GM12878 (cell line): ENCODE measurements at regions not wholly inside any gene's neighbourhood (a gene's known extent, or its start where the extent isn't known, plus 50 kb on each side); places are given as distances from the start of the nearest gene placed in this dataset.

ENCODE experiments used
- ATAC-seq: fragments of 200-7000 bp; cut with Tn5 transposase; 3 replicates; pipeline ENCODE4 v1.9.1; 2020; ENCODE audit warnings: mild to moderate bottlenecking, moderate library complexity
- BruUV-seq: library from RNA; stranded (reverse); fragments of 400-500 nt; replicated peaks from 2 replicates; lab custom pipeline; 2021; lab: Mats Ljungman, UMichigan
- CTCF ChIA-PET: fragments of 300-600 bp; sonication (Branson Sonifier 250); formaldehyde crosslinking; extraction: SDS; loops from one replicate; lab custom pipeline; 2021; ENCODE audit warnings: inconsistent platforms; lab: Yijun Ruan, JAX
- POLR2A ChIA-PET: fragments of 350-600 bp; formaldehyde crosslinking; extraction: SDS; loops from one replicate; lab custom pipeline; 2021; ENCODE audit warnings: inconsistent platforms; lab: Charles Lee
- RAD21 ChIA-PET: fragments of 300-600 bp; sonication (Branson Sonifier 250); formaldehyde crosslinking; loops from one replicate; lab custom pipeline; 2023; ENCODE audit warnings: antibody characterized with exemption; ENCODE audit not compliant: unreplicated experiment; lab: Charles Lee
- SMC1A ChIA-PET: fragments of 300-600 bp; sonication (Branson Sonifier 250); formaldehyde crosslinking; loops from one replicate; lab custom pipeline; 2023; ENCODE audit not compliant: unreplicated experiment, uncharacterized antibody; lab: Charles Lee
- DNase-seq: peaks from one replicate; pipeline ENCODE4 v3.0.0-alpha.2; 2011; ENCODE audit warnings: low read depth, low spot score
- FAIRE-seq: peaks from 3 replicates; lab custom pipeline; 2011; peaks lifted over from hg19 to GRCh38; lab: Jason Lieb, UNC
- H2AFZ ChIP-seq: 2 replicates; pipeline ENCODE4 v1.6.0; 2011; ENCODE audit warnings: low read depth, low read length, control low read depth; ENCODE audit not compliant: control insufficient read depth
- H3K27ac ChIP-seq: 2 replicates; pipeline ENCODE4 v1.5.1; 2011; ENCODE audit warnings: control low read depth; ENCODE audit not compliant: control insufficient read depth, insufficient read depth
- H3K27me3 ChIP-seq, 2 experiments: replicated peaks in 1 of 2; 2 replicates each; pipeline versions ENCODE4 v1.6.0 to v1.6.1; 2011; ENCODE audit warnings: low read length in 1 of 2; ENCODE audit not compliant: control insufficient read depth in 2 of 2, insufficient read depth in 2 of 2
- H3K36me3 ChIP-seq, 2 experiments: 2 replicates each; pipeline ENCODE4 v1.5.1; 2011; ENCODE audit warnings: low read length in 1 of 2; ENCODE audit not compliant: control insufficient read depth in 2 of 2, insufficient read depth in 2 of 2
- H3K4me1 ChIP-seq: 2 replicates; pipeline ENCODE4 v1.6.1; 2011; ENCODE audit warnings: mild to moderate bottlenecking, low read length, moderate library complexity, mixed read lengths; ENCODE audit not compliant: control insufficient read depth, insufficient read depth
- H3K4me2 ChIP-seq: 2 replicates; pipeline ENCODE4 v1.6.0; 2011; ENCODE audit warnings: control low read depth; ENCODE audit not compliant: control insufficient read depth, insufficient read depth
- H3K4me3 ChIP-seq: fragments of 200-600 bp; sonication (generic); 2 replicates; pipeline ENCODE4 v1.5.1; 2016
- H3K79me2 ChIP-seq: 2 replicates; pipeline ENCODE4 v1.6.0; 2011; ENCODE audit warnings: low read length; ENCODE audit not compliant: control insufficient read depth, insufficient read depth
- H3K9ac ChIP-seq: 2 replicates; pipeline ENCODE4 v1.8.0; 2011; ENCODE audit warnings: low read length, control low read depth, mixed read lengths; ENCODE audit not compliant: control insufficient read depth, insufficient read depth
- H3K9me3 ChIP-seq: replicated peaks from 3 replicates; pipeline ENCODE4 v1.5.1; 2011; ENCODE audit warnings: mild to moderate bottlenecking, low read length; ENCODE audit not compliant: control insufficient read depth, insufficient read depth
- H4K20me1 ChIP-seq: 2 replicates; pipeline ENCODE4 v1.6.0; 2011; ENCODE audit not compliant: control insufficient read depth, insufficient read depth
- BHLHE40 ChIP-seq, 2 experiments: fragments of 450-650 bp in 1 of 2; IDR thresholded peaks; 2 replicates each; pipeline ENCODE4 v1.6.1; 2011 to 2017; ENCODE audit warnings: low read depth in 2 of 2, borderline replicate concordance in 1 of 2, improper control_type of control experiment in 1 of 2, low read length in 1 of 2, mild to moderate bottlenecking in 1 of 2
- EED ChIP-seq: sonication (generic); IDR thresholded peaks from 2 replicates; pipeline ENCODE4 v1.6.1; 2016; ENCODE audit warnings: antibody characterized with exemption, low read depth
- HDGF ChIP-seq: fragments of 450-650 bp; IDR thresholded peaks from 2 replicates; pipeline ENCODE4 v1.6.1; 2016; ENCODE audit warnings: antibody characterized with exemption
- IKZF2 ChIP-seq, 2 experiments: fragments of 450-650 bp; IDR thresholded peaks; 2 replicates each; pipeline ENCODE4 v1.6.1; 2017; ENCODE audit warnings: mild to moderate bottlenecking in 2 of 2, moderate library complexity in 2 of 2
- MXI1 ChIP-seq: fragments of 150-350 bp; IDR thresholded peaks from 2 replicates; pipeline ENCODE4 v1.6.1; 2011; ENCODE audit warnings: low read depth, mild to moderate bottlenecking, inconsistent platforms, low read length, improper control_type of control experiment
- NKRF ChIP-seq: fragments of 450-650 bp; conservative IDR thresholded peaks from 2 replicates; pipeline ENCODE4 v1.6.1; 2017; ENCODE audit warnings: mild to moderate bottlenecking, moderate library complexity
- NR2C1 ChIP-seq: fragments of 450-650 bp; IDR thresholded peaks from 2 replicates; pipeline ENCODE4 v1.6.1; 2017; ENCODE audit warnings: antibody characterized with exemption, mild to moderate bottlenecking, moderate library complexity
- RAD51 ChIP-seq: fragments of 450-650 bp; IDR thresholded peaks from 2 replicates; pipeline ENCODE4 v1.6.1; 2016; ENCODE audit warnings: moderate library complexity, mild to moderate bottlenecking, inconsistent platforms
- RB1 ChIP-seq: fragments of 450-650 bp; formaldehyde crosslinking; IDR thresholded peaks from 2 replicates; pipeline ENCODE4 v1.6.1; 2017; ENCODE audit warnings: mild to moderate bottlenecking, borderline replicate concordance
- SMC3 ChIP-seq: IDR thresholded peaks from 2 replicates; pipeline ENCODE4 v1.6.1; 2011; ENCODE audit warnings: low read length, improper control_type of control experiment, borderline replicate concordance
- SP1 ChIP-seq: IDR thresholded peaks from one replicate; pipeline ENCODE4 v1.6.1; 2011; ENCODE audit warnings: low read depth, low read length
- SUPT20H ChIP-seq: IDR thresholded peaks from 2 replicates; pipeline ENCODE4 v1.6.1; 2011; ENCODE audit warnings: low read depth, mild to moderate bottlenecking, low read length, moderate library complexity, borderline replicate concordance; ENCODE audit not compliant: control insufficient read depth
- WRNIP1 ChIP-seq: IDR thresholded peaks from 2 replicates; pipeline ENCODE4 v1.6.1; 2011; ENCODE audit warnings: low read depth, low read length, improper control_type of control experiment, borderline replicate concordance
- WGBS: methylation state at CpG from one replicate; pipeline ENCODE4 v1.1.6; 2016; ENCODE audit warnings: low lambda C conversion rate; ENCODE audit not compliant: insufficient replicate concordance, insufficient coverage; ENCODE audit errors: missing lambda C conversion rate; 5-methylcytosine and 5-hydroxymethylcytosine counted together
- in situ Hi-C: fragments of 300-500 bp; cut with MboI; formaldehyde crosslinking; loops from 9 replicates; pipeline ENCODE4 v1.14.3; 2018; ENCODE audit warnings: mixed read lengths
- intact Hi-C: fragments of 100-400 bp; cut with micrococcal nuclease; formaldehyde crosslinking; loops from one replicate; pipeline ENCODE4 v1.14.2; 2022; ENCODE audit not compliant: unreplicated experiment
- TF ChIP-seq, protein P1 (sequence below): IDR thresholded peaks from 2 replicates; pipeline ENCODE4 v1.6.1; 2011; ENCODE audit warnings: borderline replicate concordance, low read depth, mild to moderate bottlenecking, moderate library complexity, low read length; ENCODE audit not compliant: insufficient read depth, poor library complexity, severe bottlenecking
- TF ChIP-seq, protein P2 (sequence below): IDR thresholded peaks from 2 replicates; pipeline ENCODE4 v1.6.1; 2012; ENCODE audit warnings: low read length, inconsistent platforms

- Histone ChIP-seq H3K9ac (no peak overlapping the region), H3K4me1 (no peaks in the 10 kb centered on the region), H3K4me2 (no peak overlapping the region), H4K20me1 (no peaks in the 10 kb centered on the region), H3K27ac (no peak overlapping the region), H3K27me3 (no peaks in the 10 kb centered on the region), H2AFZ (no peak overlapping the region), H3K79me2 (no peaks in the 10 kb centered on the region), H3K9me3 (no peaks in the 10 kb centered on the region), H3K36me3 (no peaks in the 10 kb centered on the region), H3K4me3 (no peak overlapping the region)
- in situ Hi-C loops = no loop called here
- ChIA-PET RAD21 (no interaction called here), SMC1A (no interaction called here), CTCF (no interaction called here), POLR2A (no interaction called here)
- TF ChIP-seq EED = no peak
- no peak for TF ChIP-seq SP1
- TF ChIP-seq RAD51 = no peak
- no peak for TF ChIP-seq HDGF
- TF ChIP-seq, protein P1, sequence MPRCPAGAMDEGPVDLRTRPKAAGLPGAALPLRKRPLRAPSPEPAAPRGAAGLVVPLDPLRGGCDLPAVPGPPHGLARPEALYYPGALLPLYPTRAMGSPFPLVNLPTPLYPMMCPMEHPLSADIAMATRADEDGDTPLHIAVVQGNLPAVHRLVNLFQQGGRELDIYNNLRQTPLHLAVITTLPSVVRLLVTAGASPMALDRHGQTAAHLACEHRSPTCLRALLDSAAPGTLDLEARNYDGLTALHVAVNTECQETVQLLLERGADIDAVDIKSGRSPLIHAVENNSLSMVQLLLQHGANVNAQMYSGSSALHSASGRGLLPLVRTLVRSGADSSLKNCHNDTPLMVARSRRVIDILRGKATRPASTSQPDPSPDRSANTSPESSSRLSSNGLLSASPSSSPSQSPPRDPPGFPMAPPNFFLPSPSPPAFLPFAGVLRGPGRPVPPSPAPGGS = no peak
- ATAC-seq (peak; percentile 36; the same call in 1 of the 3 replicates), DNase-seq (no peak), FAIRE-seq (no peak)
- 9% methylated on average over 8 of the region's 8 CpGs for WGBS
- intact Hi-C loops = no loop called here
- BruUV-seq = no TSS peak
Measured at GRCh38 chr16:55126456-55126855, 195.8 kb downstream of the IRX5 start.

GRCh38 chr16:55130456-55130855 lies 193.5 kb upstream of the IRX6 start:
- ATAC-seq = no peak
- H3K4me2 ChIP-seq = no peak overlapping the region
- SMC1A ChIA-PET = no interaction called here
- no peak overlapping the region for H3K27ac ChIP-seq
- WGBS = 22% methylated on average over 12 of the region's 12 CpGs
- no peak overlapping the region for H2AFZ ChIP-seq
- H3K36me3 ChIP-seq = no peaks in the 10 kb centered on the region
- H3K9me3 ChIP-seq = no peaks in the 10 kb centered on the region
- CTCF ChIA-PET = no interaction called here
- intact Hi-C loops = no loop called here
- H3K27me3 ChIP-seq = no peaks in the 10 kb centered on the region
- RAD21 ChIA-PET = no interaction called here
- no peak overlapping the region for H3K9ac ChIP-seq
- no peak for DNase-seq
- POLR2A ChIA-PET = no interaction called here
- in situ Hi-C loops = no loop called here
- no peaks in the 10 kb centered on the region for H4K20me1 ChIP-seq
- BruUV-seq = no TSS peak
- no peak for FAIRE-seq
- H3K4me1 ChIP-seq = no peaks in the 10 kb centered on the region
- no peak overlapping the region for H3K4me3 ChIP-seq
- no peaks in the 10 kb centered on the region for H3K79me2 ChIP-seq
- TF ChIP-seq, protein P2, sequence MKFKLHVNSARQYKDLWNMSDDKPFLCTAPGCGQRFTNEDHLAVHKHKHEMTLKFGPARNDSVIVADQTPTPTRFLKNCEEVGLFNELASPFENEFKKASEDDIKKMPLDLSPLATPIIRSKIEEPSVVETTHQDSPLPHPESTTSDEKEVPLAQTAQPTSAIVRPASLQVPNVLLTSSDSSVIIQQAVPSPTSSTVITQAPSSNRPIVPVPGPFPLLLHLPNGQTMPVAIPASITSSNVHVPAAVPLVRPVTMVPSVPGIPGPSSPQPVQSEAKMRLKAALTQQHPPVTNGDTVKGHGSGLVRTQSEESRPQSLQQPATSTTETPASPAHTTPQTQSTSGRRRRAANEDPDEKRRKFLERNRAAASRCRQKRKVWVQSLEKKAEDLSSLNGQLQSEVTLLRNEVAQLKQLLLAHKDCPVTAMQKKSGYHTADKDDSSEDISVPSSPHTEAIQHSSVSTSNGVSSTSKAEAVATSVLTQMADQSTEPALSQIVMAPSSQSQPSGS = no peak
- no peak for TF ChIP-seq RAD51
- TF ChIP-seq MXI1 = no peak
- TF ChIP-seq SUPT20H = no peak
- TF ChIP-seq SMC3 = no peak
- TF ChIP-seq WRNIP1 = no peak
- TF ChIP-seq NR2C1 = no peak
- TF ChIP-seq IKZF2 (IDR thresholded peaks at IDR 0.05) = no peak
- no peak for TF ChIP-seq BHLHE40 (IDR thresholded peaks at IDR 0.05; ENCODE audit: borderline replicate concordance in 1 of 2, low read depth in 2 of 2, low read length in 1 of 2)
- no peak for TF ChIP-seq RB1
- TF ChIP-seq NKRF = no peak
